HepG2 (cell line): ENCODE measurements at regions not wholly inside any gene's neighbourhood (a gene's known extent, or its start where the extent isn't known, plus 50 kb on each side); places are given as distances from the start of the nearest gene placed in this dataset.

Experiments used
- ATAC-seq: fragments of 200-7000 bp; cut with Tn5 transposase; 3 replicates; pipeline ENCODE4 v1.9.1; 2020; ENCODE audit warnings: mild to moderate bottlenecking, moderate library complexity
- BruUV-seq: library from RNA; stranded (reverse); fragments of 400-500 nt; replicated peaks from 2 replicates; lab custom pipeline; 2021; lab: Mats Ljungman, UMichigan
- CTCF ChIA-PET: fragments of 300-600 bp; formaldehyde crosslinking; extraction: SDS; loops from one replicate; lab custom pipeline; 2021; ENCODE audit warnings: low total read pairs, inconsistent platforms, low intra/inter-chr PET ratio; lab: Yijun Ruan, JAX
- POLR2A ChIA-PET: fragments of 350-600 bp; sonication (Branson Sonifier 250); formaldehyde crosslinking; loops from one replicate; lab custom pipeline; 2020; ENCODE audit warnings: antibody characterized with exemption, inconsistent platforms; lab: Yijun Ruan, JAX
- DNase-seq: peaks from one replicate; pipeline ENCODE4 v3.0.0-alpha.2; 2015; ENCODE audit warnings: low spot score
- FAIRE-seq: peaks from 3 replicates; lab custom pipeline; 2011; peaks lifted over from hg19 to GRCh38; lab: Jason Lieb, UNC
- H2AFZ ChIP-seq: one replicate; pipeline ENCODE4 v1.6.1; 2011; ENCODE audit warnings: low read length, inconsistent platforms
- H3K27ac ChIP-seq: fragments of 300-600 bp; 3 replicates; pipeline ENCODE4 v1.8.0; 2011; ENCODE audit warnings: mixed run types, mild to moderate bottlenecking, mixed read lengths, low read length, inconsistent platforms; ENCODE audit not compliant: insufficient read depth; ENCODE audit errors: extremely low read length
- H3K27me3 ChIP-seq, 2 experiments: fragments of 200-600 bp in 1 of 2; 2 replicates in 1 of 2; 3 replicates in 1 of 2; pipeline versions ENCODE4 v1.6.0 to v1.8.0; 2011; ENCODE audit warnings: low read length in 2 of 2, mild to moderate bottlenecking in 2 of 2, moderate library complexity in 2 of 2, inconsistent platforms in 1 of 2; ENCODE audit not compliant: insufficient read depth in 2 of 2, control insufficient read depth in 1 of 2
- H3K36me3 ChIP-seq, 2 experiments: fragments of 200-600 bp in 1 of 2; replicated peaks in 1 of 2; 2 replicates in 1 of 2; 3 replicates in 1 of 2; pipeline versions ENCODE4 v1.5.1 to v1.8.0; 2011; ENCODE audit warnings: low read length in 2 of 2, inconsistent platforms in 1 of 2; ENCODE audit not compliant: insufficient read depth in 2 of 2, control insufficient read depth in 1 of 2
- H3K4me1 ChIP-seq: 2 replicates; pipeline ENCODE4 v1.5.1; 2012; ENCODE audit warnings: low read length, inconsistent platforms; ENCODE audit not compliant: insufficient read depth
- H3K4me2 ChIP-seq: 2 replicates; pipeline ENCODE4 v1.6.0; 2011; ENCODE audit warnings: low read depth, low read length, inconsistent platforms
- H3K4me3 ChIP-seq, 3 experiments: fragments of 200-600 bp in 1 of 3; sonication (generic), shearing (Covaris generic) in 1 of 3; replicated peaks in 1 of 3; 2 replicates each; pipeline ENCODE4 v1.5.1; 2011 to 2016; ENCODE audit warnings: low read length in 3 of 3, inconsistent platforms in 2 of 3, low read depth in 2 of 3, mild to moderate bottlenecking in 2 of 3, control low read depth in 1 of 3, mixed read lengths in 1 of 3; ENCODE audit not compliant: insufficient read depth in 1 of 3
- H3K79me2 ChIP-seq: one replicate; pipeline ENCODE4 v1.6.1; 2011; ENCODE audit warnings: low read length, inconsistent platforms; ENCODE audit not compliant: insufficient read depth
- H3K9ac ChIP-seq: 2 replicates; pipeline ENCODE4 v1.6.0; 2011; ENCODE audit warnings: mild to moderate bottlenecking, low read depth, low read length, inconsistent platforms; ENCODE audit not compliant: insufficient read depth
- H3K9me3 ChIP-seq: 2 replicates; pipeline ENCODE4 v1.5.1; 2012; ENCODE audit warnings: mild to moderate bottlenecking, low read length
- H4K20me1 ChIP-seq: 2 replicates; pipeline ENCODE4 v1.6.0; 2011; ENCODE audit warnings: inconsistent platforms, mild to moderate bottlenecking, low read length, moderate library complexity; ENCODE audit not compliant: insufficient read depth
- GATAD2A ChIP-seq: IDR thresholded peaks from 2 replicates; pipeline ENCODE4 v1.6.1; 2016
- HMGA1 ChIP-seq: sonication (generic); formaldehyde crosslinking; conservative IDR thresholded peaks from 2 replicates; pipeline ENCODE4 v1.4.0; 2020; ENCODE audit warnings: missing genetic modification reagents
- MEF2D ChIP-seq: sonication (generic); formaldehyde crosslinking; IDR thresholded peaks from 2 replicates; pipeline ENCODE4 v1.5.1; 2020; ENCODE audit warnings: mild to moderate bottlenecking, missing genetic modification reagents
- RFXANK ChIP-seq: IDR thresholded peaks from 2 replicates; pipeline ENCODE4 v1.6.1; 2016
- SOX5 ChIP-seq: IDR thresholded peaks from 2 replicates; pipeline ENCODE4 v1.6.1; 2016; ENCODE audit warnings: borderline replicate concordance
- SYNCRIP ChIP-seq: fragments of 200-400 bp; formaldehyde crosslinking; IDR thresholded peaks from 2 replicates; pipeline ENCODE4 v1.6.1; 2018; ENCODE audit warnings: mild to moderate bottlenecking, low read depth, low read length; ENCODE audit not compliant: insufficient read depth
- YY1 ChIP-seq: IDR thresholded peaks from 2 replicates; pipeline ENCODE4 v1.6.1; 2011; ENCODE audit warnings: low read length, low read depth, moderate library complexity, mild to moderate bottlenecking; ENCODE audit not compliant: insufficient read depth, insufficient replicate concordance
- ZBTB20 ChIP-seq: sonication (generic); formaldehyde crosslinking; IDR thresholded peaks from 2 replicates; pipeline ENCODE4 v1.8.1; 2023; ENCODE audit warnings: missing genetic modification reagents, low read depth, mild to moderate bottlenecking, borderline replicate concordance
- ZFP36 ChIP-seq: fragments of 150-350 bp; IDR thresholded peaks from 2 replicates; pipeline ENCODE4 v1.6.1; 2018; ENCODE audit warnings: borderline replicate concordance, low read length, low read depth; ENCODE audit not compliant: partially characterized antibody
- ZNF235 ChIP-seq: sonication (generic); formaldehyde crosslinking; IDR thresholded peaks from 2 replicates; pipeline ENCODE4 v1.8.1; 2023; ENCODE audit warnings: mild to moderate bottlenecking, missing genetic modification reagents, borderline replicate concordance
- ZNF891 ChIP-seq: sonication (generic); formaldehyde crosslinking; IDR thresholded peaks from 2 replicates; pipeline ENCODE4 v1.5.0; 2020; ENCODE audit warnings: mild to moderate bottlenecking, missing genetic modification reagents
- WGBS: methylation state at CpG from one replicate; pipeline ENCODE4 v1.1.6; 2017; ENCODE audit warnings: low lambda C conversion rate; 5-methylcytosine and 5-hydroxymethylcytosine counted together
- in situ Hi-C: cut with HindIII; loops from 2 replicates; pipeline ENCODE4 v1.10.0; 2017; ENCODE audit warnings: low pct_unique_long_range_greater_than_20kb; ENCODE audit not compliant: extremely low pct_ligation_motif_present
- intact Hi-C: fragments of 100-400 bp; cut with micrococcal nuclease; formaldehyde crosslinking; loops from one replicate; pipeline ENCODE4 v1.10.0; 2022; ENCODE audit not compliant: unreplicated experiment
- TF ChIP-seq, protein P1 (sequence below): sonication (generic); formaldehyde crosslinking; IDR thresholded peaks from 2 replicates; pipeline ENCODE4 v1.9.0; 2021; ENCODE audit warnings: missing genetic modification reagents, borderline replicate concordance
- TF ChIP-seq, protein P2 (sequence below): sonication (generic); formaldehyde crosslinking; IDR thresholded peaks from 2 replicates; pipeline ENCODE4 v1.4.0; 2020; ENCODE audit warnings: missing genetic modification reagents, low read depth, mild to moderate bottlenecking, borderline replicate concordance
- TF ChIP-seq, protein P3 (sequence below): sonication (generic); formaldehyde crosslinking; IDR thresholded peaks from 2 replicates; pipeline ENCODE4 v1.4.0; 2020; ENCODE audit warnings: missing genetic modification reagents, borderline replicate concordance

DNA sequence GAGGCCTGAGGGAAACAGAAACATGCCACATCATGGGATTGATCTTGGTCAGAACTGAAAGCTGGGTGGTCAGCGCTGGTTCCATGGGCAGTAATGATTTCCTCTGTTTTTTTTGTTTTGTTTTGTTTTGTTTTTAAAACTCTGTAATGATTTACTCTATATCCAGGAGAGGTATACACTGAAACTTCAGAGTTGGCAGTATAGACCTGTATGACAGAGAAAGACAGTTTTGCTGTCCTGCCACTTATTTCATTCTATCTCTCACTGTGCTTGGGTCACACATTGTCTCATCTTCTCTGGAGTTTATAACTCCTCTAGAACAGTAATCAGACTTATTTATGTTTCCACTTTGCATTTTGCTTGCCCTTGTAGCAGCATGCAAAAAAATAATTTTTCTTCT lies 105.1 kb upstream of the SLITRK1 start (continued):
- TF ChIP-seq, protein P1, sequence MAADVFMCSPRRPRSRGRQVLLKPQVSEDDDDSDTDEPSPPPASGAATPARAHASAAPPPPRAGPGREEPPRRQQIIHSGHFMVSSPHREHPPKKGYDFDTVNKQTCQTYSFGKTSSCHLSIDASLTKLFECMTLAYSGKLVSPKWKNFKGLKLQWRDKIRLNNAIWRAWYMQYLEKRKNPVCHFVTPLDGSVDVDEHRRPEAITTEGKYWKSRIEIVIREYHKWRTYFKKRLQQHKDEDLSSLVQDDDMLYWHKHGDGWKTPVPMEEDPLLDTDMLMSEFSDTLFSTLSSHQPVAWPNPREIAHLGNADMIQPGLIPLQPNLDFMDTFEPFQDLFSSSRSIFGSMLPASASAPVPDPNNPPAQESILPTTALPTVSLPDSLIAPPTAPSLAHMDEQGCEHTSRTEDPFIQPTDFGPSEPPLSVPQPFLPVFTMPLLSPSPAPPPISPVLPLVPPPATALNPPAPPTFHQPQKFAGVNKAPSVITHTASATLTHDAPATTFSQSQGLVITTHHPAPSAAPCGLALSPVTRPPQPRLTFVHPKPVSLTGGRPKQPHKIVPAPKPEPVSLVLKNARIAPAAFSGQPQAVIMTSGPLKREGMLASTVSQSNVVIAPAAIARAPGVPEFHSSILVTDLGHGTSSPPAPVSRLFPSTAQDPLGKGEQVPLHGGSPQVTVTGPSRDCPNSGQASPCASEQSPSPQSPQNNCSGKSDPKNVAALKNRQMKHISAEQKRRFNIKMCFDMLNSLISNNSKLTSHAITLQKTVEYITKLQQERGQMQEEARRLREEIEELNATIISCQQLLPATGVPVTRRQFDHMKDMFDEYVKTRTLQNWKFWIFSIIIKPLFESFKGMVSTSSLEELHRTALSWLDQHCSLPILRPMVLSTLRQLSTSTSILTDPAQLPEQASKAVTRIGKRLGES = no peak

DNA sequence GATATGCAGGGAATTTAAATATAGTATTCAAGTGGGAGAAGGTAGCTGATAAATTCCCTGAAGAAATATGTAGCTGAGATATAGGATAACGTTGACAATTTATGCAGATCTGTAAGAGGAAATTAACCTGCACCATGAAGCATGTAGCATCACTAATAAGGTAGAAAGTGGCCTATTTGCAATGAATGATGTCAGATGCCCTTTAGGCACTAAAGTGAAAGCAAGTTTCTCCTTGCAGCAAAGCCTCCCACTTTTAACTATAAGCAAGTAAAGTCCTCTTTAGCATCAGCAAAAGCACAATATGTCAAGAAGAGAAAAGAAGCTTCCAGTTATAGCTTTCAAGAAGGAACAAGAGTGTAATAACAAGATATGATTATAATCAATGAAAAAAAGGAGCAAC lies 102.5 kb upstream of the SLITRK1 start:
- no peak for FAIRE-seq
- POLR2A ChIA-PET = no interaction called here

More for the DNA sequence above, 102.5 kb upstream of the SLITRK1 start:
- TF ChIP-seq ZFP36 (no peak), ZNF891 (no peak), SYNCRIP (no peak), HMGA1 (no peak), RFXANK (CRISPR knock-in tag) (no peak), ZBTB20 (CRISPR knock-in tag) (no peak), YY1 (no peak), MEF2D (CRISPR knock-in tag) (no peak), SOX5 (CRISPR knock-in tag) (no peak), ZNF235 (no peak), GATAD2A (CRISPR knock-in tag) (no peak)
- TF ChIP-seq, protein P2, sequence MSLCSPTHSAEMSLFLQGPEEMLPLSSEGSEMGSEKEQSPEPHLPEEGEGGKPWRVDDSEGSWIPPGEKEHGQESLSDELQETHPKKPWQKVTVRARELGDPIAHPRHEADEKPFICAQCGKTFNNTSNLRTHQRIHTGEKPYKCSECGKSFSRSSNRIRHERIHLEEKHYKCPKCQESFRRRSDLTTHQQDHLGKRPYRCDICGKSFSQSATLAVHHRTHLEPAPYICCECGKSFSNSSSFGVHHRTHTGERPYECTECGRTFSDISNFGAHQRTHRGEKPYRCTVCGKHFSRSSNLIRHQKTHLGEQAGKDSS = no peak
- TF ChIP-seq, protein P3, sequence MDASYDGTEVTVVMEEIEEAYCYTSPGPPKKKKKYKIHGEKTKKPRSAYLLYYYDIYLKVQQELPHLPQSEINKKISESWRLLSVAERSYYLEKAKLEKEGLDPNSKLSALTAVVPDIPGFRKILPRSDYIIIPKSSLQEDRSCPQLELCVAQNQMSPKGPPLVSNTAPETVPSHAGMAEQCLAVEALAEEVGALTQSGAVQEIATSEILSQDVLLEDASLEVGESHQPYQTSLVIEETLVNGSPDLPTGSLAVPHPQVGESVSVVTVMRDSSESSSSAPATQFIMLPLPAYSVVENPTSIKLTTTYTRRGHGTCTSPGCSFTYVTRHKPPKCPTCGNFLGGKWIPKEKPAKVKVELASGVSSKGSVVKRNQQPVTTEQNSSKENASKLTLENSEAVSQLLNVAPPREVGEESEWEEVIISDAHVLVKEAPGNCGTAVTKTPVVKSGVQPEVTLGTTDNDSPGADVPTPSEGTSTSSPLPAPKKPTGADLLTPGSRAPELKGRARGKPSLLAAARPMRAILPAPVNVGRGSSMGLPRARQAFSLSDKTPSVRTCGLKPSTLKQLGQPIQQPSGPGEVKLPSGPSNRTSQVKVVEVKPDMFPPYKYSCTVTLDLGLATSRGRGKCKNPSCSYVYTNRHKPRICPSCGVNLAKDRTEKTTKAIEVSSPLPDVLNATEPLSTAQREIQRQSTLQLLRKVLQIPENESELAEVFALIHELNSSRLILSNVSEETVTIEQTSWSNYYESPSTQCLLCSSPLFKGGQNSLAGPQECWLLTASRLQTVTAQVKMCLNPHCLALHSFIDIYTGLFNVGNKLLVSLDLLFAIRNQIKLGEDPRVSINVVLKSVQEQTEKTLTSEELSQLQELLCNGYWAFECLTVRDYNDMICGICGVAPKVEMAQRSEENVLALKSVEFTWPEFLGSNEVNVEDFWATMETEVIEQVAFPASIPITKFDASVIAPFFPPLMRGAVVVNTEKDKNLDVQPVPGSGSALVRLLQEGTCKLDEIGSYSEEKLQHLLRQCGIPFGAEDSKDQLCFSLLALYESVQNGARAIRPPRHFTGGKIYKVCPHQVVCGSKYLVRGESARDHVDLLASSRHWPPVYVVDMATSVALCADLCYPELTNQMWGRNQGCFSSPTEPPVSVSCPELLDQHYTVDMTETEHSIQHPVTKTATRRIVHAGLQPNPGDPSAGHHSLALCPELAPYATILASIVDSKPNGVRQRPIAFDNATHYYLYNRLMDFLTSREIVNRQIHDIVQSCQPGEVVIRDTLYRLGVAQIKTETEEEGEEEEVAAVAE = no peak
- no peaks in the 10 kb centered on the region for H3K79me2 ChIP-seq
- H2AFZ ChIP-seq = no peak overlapping the region
- no peak overlapping the region for H3K27ac ChIP-seq
- no peaks in the 10 kb centered on the region for H3K36me3 ChIP-seq
- H3K4me2 ChIP-seq = no peak overlapping the region
- in situ Hi-C loops (no loop called here), intact Hi-C loops (no loop called here)
- BruUV-seq = no TSS peak
- DNase-seq (no peak), ATAC-seq (no peak)
- no peaks in the 10 kb centered on the region for H3K9me3 ChIP-seq
- no peaks in the 10 kb centered on the region for H3K27me3 ChIP-seq
- WGBS = 0% methylated on average over 1 of the region's 1 CpG
- no peaks in the 10 kb centered on the region for H4K20me1 ChIP-seq
- CTCF ChIA-PET = no interaction called here
- no peak overlapping the region for H3K9ac ChIP-seq
- no peaks in the 10 kb centered on the region for H3K4me1 ChIP-seq
- no peak overlapping the region for H3K4me3 ChIP-seq
